ENCODE measurements at regions not wholly inside any gene's neighbourhood (a gene's known extent, or its start where the extent isn't known, plus 50 kb on each side); places are given as distances from the start of the nearest gene placed in this dataset.

DNA sequence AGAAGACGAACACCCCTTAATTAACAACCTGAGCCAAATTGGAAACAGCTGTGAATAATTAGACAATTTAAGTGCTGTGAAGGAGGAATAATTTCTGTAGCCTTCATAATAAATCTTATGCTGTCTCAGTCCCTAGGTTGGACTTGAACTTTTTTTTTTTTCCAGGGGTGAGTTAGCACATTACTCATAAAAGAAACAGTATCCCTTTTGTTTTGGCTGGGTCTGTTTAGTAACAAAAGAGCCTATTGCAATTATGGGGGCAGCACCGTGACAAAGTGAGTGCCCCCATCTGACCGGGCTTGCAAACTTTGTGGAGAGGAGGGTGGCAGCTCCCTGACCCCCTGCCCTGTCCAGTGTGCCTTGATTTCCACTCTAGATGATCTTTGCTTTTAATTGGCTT is 167.4 kb downstream of the DICER1 start:
- POLR2A ChIA-PET = no interaction called here
- Mint-ChIP-seq H3K4me1 (no peaks in the 10 kb centered on the region), H3K27ac (no peak overlapping the region), H3K4me3 (no peak overlapping the region), H3K9me3 (peaks cover 10% of the 10 kb centered on the region), H3K27me3 (ENCODE audit: low read depth) (peaks cover 7% of the 10 kb centered on the region; the same call in 1 of the 2 replicates), H3K36me3 (no peaks in the 10 kb centered on the region; the same call in 1 of the 2 replicates)
- CTCF ChIA-PET = no interaction called here
- ATAC-seq (no peak), DNase-seq (ENCODE audit: low spot score) (no peak)
- TF ChIP-seq ZNF416 (CRISPR knock-in tag; IDR thresholded peaks at IDR 0.05) = no peak
- TF ChIP-seq GABPB1 (CRISPR knock-in tag; IDR thresholded peaks at IDR 0.05) = no peak
- TF ChIP-seq GRHL2 (CRISPR knock-in tag; IDR thresholded peaks at IDR 0.05; ENCODE audit: insufficient replicate concordance, severe bottlenecking) = no peak
- TF ChIP-seq ZNF121 (CRISPR knock-in tag; IDR thresholded peaks at IDR 0.05) = no peak
- TF ChIP-seq, protein P1, sequence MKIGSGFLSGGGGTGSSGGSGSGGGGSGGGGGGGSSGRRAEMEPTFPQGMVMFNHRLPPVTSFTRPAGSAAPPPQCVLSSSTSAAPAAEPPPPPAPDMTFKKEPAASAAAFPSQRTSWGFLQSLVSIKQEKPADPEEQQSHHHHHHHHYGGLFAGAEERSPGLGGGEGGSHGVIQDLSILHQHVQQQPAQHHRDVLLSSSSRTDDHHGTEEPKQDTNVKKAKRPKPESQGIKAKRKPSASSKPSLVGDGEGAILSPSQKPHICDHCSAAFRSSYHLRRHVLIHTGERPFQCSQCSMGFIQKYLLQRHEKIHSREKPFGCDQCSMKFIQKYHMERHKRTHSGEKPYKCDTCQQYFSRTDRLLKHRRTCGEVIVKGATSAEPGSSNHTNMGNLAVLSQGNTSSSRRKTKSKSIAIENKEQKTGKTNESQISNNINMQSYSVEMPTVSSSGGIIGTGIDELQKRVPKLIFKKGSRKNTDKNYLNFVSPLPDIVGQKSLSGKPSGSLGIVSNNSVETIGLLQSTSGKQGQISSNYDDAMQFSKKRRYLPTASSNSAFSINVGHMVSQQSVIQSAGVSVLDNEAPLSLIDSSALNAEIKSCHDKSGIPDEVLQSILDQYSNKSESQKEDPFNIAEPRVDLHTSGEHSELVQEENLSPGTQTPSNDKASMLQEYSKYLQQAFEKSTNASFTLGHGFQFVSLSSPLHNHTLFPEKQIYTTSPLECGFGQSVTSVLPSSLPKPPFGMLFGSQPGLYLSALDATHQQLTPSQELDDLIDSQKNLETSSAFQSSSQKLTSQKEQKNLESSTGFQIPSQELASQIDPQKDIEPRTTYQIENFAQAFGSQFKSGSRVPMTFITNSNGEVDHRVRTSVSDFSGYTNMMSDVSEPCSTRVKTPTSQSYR (CRISPR knock-in tag; IDR thresholded peaks at IDR 0.05) = no peak
- no peak for TF ChIP-seq TEAD4 (CRISPR knock-in tag; IDR thresholded peaks at IDR 0.05)
- TF ChIP-seq, protein P2, sequence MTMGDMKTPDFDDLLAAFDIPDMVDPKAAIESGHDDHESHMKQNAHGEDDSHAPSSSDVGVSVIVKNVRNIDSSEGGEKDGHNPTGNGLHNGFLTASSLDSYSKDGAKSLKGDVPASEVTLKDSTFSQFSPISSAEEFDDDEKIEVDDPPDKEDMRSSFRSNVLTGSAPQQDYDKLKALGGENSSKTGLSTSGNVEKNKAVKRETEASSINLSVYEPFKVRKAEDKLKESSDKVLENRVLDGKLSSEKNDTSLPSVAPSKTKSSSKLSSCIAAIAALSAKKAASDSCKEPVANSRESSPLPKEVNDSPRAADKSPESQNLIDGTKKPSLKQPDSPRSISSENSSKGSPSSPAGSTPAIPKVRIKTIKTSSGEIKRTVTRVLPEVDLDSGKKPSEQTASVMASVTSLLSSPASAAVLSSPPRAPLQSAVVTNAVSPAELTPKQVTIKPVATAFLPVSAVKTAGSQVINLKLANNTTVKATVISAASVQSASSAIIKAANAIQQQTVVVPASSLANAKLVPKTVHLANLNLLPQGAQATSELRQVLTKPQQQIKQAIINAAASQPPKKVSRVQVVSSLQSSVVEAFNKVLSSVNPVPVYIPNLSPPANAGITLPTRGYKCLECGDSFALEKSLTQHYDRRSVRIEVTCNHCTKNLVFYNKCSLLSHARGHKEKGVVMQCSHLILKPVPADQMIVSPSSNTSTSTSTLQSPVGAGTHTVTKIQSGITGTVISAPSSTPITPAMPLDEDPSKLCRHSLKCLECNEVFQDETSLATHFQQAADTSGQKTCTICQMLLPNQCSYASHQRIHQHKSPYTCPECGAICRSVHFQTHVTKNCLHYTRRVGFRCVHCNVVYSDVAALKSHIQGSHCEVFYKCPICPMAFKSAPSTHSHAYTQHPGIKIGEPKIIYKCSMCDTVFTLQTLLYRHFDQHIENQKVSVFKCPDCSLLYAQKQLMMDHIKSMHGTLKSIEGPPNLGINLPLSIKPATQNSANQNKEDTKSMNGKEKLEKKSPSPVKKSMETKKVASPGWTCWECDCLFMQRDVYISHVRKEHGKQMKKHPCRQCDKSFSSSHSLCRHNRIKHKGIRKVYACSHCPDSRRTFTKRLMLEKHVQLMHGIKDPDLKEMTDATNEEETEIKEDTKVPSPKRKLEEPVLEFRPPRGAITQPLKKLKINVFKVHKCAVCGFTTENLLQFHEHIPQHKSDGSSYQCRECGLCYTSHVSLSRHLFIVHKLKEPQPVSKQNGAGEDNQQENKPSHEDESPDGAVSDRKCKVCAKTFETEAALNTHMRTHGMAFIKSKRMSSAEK (CRISPR knock-in tag; IDR thresholded peaks at IDR 0.05; ENCODE audit: borderline replicate concordance) = no peak
- TF ChIP-seq, protein P3, sequence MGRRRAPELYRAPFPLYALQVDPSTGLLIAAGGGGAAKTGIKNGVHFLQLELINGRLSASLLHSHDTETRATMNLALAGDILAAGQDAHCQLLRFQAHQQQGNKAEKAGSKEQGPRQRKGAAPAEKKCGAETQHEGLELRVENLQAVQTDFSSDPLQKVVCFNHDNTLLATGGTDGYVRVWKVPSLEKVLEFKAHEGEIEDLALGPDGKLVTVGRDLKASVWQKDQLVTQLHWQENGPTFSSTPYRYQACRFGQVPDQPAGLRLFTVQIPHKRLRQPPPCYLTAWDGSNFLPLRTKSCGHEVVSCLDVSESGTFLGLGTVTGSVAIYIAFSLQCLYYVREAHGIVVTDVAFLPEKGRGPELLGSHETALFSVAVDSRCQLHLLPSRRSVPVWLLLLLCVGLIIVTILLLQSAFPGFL (CRISPR knock-in tag; IDR thresholded peaks at IDR 0.05; ENCODE audit: borderline replicate concordance) = no peak
- TF ChIP-seq GTF2I (CRISPR knock-in tag; conservative IDR thresholded peaks at IDR 0.05) = no peak
- TF ChIP-seq TP53 (CRISPR knock-in tag; IDR thresholded peaks at IDR 0.05) = no peak
- TF ChIP-seq CREB1 (CRISPR knock-in tag; IDR thresholded peaks at IDR 0.05) = no peak
- no peak for TF ChIP-seq SMAD4 (CRISPR knock-in tag; IDR thresholded peaks at IDR 0.05)
- no peak for TF ChIP-seq ESRRA (CRISPR knock-in tag; IDR thresholded peaks at IDR 0.05; ENCODE audit: borderline replicate concordance)
- no peak for TF ChIP-seq MXD4 (CRISPR knock-in tag; IDR thresholded peaks at IDR 0.05; ENCODE audit: borderline replicate concordance)
- no peak for TF ChIP-seq ZNF396 (CRISPR knock-in tag; IDR thresholded peaks at IDR 0.05; ENCODE audit: borderline replicate concordance)
- no peak for TF ChIP-seq FOXK1 (CRISPR knock-in tag; IDR thresholded peaks at IDR 0.05)
- TF ChIP-seq, protein P4, sequence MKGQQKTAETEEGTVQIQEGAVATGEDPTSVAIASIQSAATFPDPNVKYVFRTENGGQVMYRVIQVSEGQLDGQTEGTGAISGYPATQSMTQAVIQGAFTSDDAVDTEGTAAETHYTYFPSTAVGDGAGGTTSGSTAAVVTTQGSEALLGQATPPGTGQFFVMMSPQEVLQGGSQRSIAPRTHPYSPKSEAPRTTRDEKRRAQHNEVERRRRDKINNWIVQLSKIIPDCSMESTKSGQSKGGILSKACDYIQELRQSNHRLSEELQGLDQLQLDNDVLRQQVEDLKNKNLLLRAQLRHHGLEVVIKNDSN (CRISPR knock-in tag; IDR thresholded peaks at IDR 0.05) = no peak
- TF ChIP-seq, protein P5, sequence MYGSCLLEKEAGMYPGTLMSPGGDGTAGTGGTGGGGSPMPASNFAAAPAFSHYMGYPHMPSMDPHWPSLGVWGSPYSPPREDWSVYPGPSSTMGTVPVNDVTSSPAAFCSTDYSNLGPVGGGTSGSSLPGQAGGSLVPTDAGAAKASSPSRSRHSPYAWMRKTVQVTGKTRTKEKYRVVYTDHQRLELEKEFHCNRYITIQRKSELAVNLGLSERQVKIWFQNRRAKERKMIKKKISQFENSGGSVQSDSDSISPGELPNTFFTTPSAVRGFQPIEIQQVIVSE (CRISPR knock-in tag; IDR thresholded peaks at IDR 0.05; ENCODE audit: borderline replicate concordance) = no peak
- TF ChIP-seq, protein P6, sequence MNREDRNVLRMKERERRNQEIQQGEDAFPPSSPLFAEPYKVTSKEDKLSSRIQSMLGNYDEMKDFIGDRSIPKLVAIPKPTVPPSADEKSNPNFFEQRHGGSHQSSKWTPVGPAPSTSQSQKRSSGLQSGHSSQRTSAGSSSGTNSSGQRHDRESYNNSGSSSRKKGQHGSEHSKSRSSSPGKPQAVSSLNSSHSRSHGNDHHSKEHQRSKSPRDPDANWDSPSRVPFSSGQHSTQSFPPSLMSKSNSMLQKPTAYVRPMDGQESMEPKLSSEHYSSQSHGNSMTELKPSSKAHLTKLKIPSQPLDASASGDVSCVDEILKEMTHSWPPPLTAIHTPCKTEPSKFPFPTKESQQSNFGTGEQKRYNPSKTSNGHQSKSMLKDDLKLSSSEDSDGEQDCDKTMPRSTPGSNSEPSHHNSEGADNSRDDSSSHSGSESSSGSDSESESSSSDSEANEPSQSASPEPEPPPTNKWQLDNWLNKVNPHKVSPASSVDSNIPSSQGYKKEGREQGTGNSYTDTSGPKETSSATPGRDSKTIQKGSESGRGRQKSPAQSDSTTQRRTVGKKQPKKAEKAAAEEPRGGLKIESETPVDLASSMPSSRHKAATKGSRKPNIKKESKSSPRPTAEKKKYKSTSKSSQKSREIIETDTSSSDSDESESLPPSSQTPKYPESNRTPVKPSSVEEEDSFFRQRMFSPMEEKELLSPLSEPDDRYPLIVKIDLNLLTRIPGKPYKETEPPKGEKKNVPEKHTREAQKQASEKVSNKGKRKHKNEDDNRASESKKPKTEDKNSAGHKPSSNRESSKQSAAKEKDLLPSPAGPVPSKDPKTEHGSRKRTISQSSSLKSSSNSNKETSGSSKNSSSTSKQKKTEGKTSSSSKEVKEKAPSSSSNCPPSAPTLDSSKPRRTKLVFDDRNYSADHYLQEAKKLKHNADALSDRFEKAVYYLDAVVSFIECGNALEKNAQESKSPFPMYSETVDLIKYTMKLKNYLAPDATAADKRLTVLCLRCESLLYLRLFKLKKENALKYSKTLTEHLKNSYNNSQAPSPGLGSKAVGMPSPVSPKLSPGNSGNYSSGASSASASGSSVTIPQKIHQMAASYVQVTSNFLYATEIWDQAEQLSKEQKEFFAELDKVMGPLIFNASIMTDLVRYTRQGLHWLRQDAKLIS (CRISPR knock-in tag; IDR thresholded peaks at IDR 0.05; ENCODE audit: borderline replicate concordance) = no peak
- TF ChIP-seq RORB (CRISPR knock-in tag; IDR thresholded peaks at IDR 0.05) = no peak

Measured in WTC11 (cell line).